T47D (cell line): ENCODE measurements at regions not wholly inside any gene's neighbourhood (a gene's known extent, or its start where the extent isn't known, plus 50 kb on each side); places are given as distances from the start of the nearest gene placed in this dataset.

Experiments used
- DNase-seq, 2 experiments: peaks; one replicate each; pipeline versions ENCODE4 v3.0.0 to v3.0.0-alpha.2; 2011 to 2012; ENCODE audit warnings: low read depth in 1 of 2, low spot score in 1 of 2
- JUND ChIP-seq: IDR thresholded peaks from 2 replicates; pipeline ENCODE4 v1.6.1; 2012; ENCODE audit warnings: low read depth
- in situ Hi-C: cut with HindIII; loops from 2 replicates; pipeline ENCODE4 v1.10.0; 2016; ENCODE audit warnings: low sequenced_read_pairs, low pct_unique_long_range_greater_than_20kb

DNA sequence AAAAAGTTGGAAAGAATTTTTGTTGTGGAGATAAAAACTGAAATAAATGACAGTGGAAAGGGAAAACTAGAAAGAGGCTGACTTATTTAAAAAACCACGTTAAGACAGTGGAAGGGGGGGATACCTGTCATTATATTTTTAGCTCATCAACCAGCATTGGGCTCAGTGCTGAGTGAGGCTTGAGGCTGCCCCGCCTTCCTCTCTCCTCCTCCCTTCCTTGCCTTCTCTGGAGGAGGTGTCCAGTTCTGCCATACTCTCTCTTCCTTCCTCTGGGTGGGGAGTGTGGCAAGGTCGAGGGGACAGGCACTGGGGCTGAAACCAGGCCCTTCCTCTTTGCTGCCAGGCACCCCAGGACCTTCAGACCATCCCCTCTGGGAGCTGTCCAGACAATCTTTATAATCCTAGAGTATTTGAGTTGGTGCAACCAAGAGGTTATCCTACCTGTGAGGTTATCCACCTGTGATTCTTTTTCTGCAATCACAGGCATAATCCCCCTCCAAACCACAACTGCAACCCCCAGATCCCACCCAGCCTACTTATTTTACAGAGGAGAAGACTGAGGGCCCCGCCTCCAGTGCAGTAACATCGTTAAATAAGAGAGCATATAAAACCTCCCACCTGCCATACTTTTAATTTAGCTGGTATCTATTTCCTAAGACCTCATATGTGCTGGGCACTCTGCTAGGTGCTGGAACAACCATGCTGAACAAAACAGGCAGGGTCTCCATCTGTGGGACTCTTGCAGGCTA, 578.5 kb downstream of the BUD13 start:
- no peak for DNase-seq
- in situ Hi-C loops, result no loop called here
- TF ChIP-seq JUND, result no peak

DNA sequence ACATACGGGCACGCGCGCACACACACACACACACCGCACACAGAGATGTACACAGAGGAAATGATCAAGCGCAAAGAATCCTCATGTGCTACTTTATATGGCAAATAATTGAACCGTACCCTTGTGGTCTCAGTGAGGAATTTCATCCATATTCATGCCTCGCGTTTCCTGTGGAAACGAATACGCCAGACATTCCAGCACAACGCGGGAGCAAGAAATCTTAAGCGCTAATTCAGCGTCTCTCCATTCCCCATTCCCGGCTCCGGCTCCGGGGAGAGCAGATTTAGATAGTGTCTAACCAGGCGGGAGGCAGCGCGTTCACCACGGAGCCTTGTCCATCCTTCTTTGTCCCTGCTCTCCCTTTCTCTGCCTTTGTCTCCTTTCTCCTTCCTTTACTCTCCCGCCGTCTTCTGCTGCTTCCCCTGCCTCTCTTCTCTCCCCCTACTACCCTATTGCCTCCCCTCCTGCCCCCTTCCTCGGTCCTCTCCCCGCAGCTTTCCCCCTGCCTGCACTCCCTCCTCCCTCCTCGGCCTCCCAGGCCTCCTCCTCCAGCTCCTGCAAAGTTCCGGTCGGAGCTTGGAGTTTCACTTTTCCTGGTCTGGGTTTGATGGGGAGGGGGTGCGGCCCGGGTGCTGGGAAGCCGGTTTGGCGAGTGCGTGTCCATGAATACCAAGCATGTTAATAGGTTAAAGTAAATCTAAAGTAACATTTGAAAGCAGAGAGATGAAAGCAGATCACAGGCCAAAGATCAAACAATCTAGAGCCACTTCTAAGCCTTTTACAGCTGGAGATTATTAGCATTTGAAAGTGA, 579.3 kb downstream of the BUD13 start:
- no peak for TF ChIP-seq JUND
- in situ Hi-C loops, result no loop called here
- peak; percentile 38 to 75 for DNase-seq

DNA sequence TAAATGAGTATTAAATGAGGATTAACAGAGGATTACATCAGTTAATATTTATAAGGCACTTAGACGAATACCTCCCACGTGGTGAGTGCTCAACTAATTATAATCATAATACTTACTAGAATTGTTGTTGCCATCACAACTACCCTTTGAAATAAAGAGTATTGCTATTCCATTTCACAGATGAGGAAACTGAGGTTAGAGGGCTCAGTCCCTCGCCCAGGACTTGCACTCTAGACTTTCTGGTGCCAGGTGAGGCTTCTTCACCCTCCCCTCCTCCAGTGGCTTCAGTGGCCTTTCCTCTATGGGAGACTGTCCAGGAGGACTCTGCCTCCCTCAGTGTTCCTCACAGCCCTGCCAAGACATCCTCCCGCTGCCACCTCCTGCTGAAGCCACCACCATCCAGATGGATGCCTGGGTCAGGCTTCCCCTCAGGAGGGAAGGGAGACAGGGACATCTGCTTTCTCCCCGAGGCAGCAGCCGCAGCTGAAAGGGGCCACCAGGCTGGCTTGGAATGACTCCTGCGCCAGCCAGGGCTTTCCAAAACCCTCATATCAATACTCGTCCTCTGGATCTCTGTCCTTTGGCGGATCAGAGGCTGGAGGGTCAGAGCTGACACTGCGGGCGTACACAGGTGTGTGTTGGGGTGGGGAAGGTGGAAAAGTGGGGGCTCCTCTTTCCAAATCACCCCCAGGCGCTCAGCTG, 580.1 kb downstream of the BUD13 start:
- TF ChIP-seq JUND, result no peak
- no peak for DNase-seq
- in situ Hi-C loops, result no loop called here

DNA sequence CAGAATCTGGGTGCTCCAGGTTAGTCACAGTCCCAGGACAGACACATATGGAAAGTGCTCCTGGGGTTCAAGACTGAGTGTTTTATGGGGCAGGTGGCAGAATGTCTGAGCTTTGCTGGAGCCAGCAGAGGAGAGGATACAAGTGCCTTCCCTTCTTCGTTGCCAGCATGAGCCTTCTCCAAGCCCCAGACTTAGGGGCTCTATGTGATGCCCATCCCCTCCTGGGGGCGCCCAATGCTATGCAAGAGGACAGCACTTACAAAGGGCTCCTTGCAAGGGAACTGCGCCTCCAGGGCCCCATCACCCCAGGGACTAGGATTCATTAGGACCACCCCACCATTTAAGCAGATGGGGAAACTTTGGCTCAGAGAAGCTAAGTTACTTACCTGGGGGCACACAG, 581.9 kb downstream of the BUD13 start:
- no peak for TF ChIP-seq JUND

DNA sequence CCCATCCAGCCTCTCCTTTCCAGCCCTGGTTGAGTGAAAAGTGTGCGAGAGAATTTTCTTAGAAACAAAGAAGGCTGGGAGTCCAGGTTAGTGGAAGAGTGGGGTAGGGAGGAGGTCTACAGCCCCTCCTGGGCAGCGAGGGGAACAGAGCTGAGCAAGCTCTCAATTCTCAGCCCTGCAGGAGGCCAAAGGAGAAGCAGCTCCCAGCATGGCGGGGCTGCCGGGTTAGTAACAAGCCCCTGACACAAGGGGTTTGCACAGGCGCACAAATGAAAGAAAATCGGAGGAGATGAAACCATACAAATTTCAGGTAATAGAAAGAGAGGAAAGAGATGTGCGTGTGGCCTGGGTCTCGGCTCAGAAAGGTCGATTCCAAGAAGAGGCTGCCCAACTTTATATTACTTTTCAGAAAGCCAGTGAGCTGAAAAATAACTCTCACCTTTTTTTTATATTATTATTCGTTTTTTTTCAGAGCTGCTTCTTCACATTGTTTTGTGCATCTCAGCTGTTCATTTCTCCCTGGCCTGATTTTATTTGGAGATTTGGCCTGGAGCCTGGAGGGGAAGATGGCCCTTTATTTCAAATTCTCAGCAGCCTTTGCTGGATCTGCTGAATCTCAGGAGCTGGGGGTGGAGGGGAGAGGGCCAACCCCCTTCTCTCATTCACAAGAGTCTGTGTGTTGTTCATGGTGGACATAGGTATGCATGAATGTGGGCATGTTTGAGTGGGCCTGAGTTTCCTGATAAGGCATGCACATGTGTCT, 583.2 kb downstream of the BUD13 start:
- no peak for DNase-seq
- in situ Hi-C loops, result no loop called here
- TF ChIP-seq JUND, result no peak

More for the DNA sequence above, 581.9 kb downstream of the BUD13 start:
- in situ Hi-C loops, result no loop called here
- no peak for DNase-seq

DNA sequence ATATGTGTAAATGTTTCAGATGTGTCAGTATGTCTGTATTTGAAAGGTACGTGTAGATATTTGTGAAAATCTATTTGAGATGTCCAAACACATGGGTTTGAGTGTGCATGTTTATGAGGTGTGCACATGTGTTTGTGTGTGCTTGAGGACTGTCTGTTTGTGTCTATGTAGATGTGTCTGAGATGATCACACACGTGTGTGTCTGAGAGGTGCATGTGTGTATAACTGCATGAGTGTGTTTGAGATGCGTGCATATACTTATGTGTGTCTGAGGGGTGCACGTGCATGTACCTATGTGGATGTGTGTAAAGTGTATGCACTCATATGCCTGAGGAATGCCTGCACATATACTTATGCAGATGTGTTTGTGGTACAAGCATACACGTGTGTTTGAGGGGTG, 584.4 kb downstream of the BUD13 start:
- in situ Hi-C loops, result no loop called here
- no peak for TF ChIP-seq JUND
- no peak for DNase-seq

DNA sequence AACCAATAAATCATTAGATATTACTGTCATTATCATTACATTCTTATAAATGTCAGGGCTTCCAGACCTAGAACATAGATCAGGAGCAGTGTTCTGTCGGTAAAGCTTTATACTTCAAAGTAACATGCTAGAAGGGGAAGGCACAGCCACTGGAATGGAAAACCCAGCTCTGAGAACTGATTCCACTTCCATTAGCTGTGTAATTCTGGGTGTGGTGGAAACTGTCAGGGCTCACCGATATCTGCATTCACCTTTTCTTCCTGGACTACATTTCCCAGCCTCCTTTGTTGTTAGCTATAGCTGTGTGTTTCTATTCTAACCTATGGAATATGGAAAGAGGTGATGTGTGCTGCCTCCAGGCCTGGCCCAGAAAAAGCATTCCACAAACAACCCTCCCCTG, 585.8 kb downstream of the BUD13 start:
- TF ChIP-seq JUND, result no peak
- DNase-seq, result no peak
- in situ Hi-C loops, result no loop called here

DNA sequence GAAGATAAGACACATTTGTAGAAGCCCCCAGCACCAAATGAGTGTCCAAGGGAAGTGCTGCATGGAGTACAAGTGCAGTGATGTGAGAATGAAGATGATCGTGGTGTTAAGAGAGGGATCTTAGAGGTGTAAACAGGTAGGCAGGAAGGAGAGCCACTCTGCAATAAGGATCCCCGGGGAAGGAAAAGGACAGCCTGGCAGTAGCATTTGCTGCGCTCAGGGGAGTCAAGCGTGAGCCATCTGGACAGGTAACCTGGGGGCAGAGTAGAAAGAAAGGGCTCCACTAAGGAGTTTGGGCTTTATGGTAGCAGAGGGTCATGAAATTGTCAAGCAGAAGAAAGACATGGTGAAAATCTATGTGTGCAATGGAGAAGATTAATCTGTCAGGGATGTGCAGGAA, 587.2 kb downstream of the BUD13 start:
- no peak for DNase-seq
- no peak for TF ChIP-seq JUND
- in situ Hi-C loops, result no loop called here

DNA sequence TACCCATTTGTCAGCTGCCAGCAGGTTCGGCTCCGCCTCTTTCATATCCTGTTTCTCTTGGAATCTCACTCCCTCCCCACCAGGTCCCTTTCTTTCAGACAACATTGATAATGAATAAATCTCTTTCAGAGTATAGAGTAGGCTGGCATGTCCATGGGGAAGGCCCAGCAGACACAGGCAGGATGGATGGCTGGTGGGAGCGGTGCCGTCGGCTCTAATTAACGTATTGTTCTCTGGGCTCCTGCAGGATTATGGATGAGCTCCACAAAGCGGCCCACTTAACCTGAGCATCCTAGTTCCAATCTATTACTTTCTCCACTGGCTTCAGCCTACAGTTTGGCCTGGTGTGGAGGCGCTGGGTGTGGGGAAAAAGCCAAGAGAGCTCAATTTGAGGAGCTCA, 588.0 kb downstream of the BUD13 start:
- TF ChIP-seq JUND, result no peak
- in situ Hi-C loops, result no loop called here
- DNase-seq, result no peak

DNA sequence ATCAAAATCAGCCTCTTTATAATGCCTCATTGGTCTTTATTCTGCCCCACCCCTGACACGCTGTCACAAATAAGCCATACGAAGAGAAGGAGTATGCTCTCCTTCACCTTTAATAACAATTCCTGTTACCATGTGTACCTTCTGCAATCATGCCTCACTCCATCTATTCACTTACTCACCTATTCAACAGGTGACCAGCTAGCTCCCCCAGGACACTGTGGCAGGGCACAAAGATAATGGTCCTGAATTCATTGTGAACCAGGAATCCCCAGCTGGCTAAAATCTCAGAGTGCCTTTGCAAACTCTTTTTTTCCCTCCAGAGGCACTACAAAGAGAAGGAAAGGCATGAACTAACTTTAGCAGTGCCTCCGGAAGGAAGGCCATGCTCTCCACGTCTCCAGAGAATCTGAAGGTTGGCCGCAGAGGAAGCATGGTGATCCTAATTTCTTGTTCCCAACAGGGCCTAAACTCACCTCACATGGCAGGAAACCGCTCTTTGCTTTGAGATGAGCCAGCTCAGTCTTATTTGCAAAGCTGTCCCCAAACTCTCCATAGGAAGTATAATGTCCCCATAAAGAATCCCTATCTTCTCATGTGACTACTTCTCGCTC, 590.3 kb downstream of the BUD13 start:
- no peak for DNase-seq
- no peak for TF ChIP-seq JUND
- in situ Hi-C loops, result no loop called here

DNA sequence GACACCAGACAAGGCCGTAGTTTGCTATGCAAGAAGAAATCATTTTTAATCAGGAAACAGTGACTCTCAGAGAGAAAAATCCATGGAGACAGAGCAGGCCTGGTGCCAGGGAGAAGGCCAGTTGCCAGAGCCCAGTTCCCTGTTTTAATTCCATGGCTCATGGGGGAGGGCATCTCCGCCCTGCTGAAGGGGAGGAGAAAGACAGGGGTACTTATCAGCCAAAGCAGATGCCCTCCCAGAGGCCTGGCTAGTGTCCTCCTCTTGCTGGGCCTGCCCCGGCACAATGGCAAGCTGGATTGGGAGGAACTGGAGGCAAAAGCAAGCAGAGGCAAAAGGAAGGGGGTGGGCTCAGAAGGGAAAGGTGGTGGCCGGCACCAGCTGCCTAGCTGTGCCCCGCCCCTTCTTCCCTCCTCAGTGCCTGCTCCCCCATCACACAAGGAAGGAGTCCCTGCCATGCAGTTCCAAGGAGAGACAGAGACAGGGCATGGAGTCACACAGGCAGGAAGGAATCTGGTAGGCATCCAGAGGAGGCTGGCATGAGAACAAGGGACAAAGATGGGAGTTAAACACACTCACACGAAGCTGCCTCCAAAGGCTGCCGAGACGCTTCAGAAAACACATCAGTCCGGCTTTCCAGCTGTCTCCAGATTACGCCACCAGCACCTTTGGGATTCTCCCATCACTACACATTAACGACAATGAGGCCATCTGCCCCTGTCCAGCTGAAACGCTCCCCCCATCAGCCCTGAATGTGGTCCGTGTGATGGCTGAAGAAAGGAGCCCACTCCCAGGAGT, 591.8 kb downstream of the BUD13 start:
- TF ChIP-seq JUND, result no peak
- in situ Hi-C loops, result no loop called here
- DNase-seq, result no peak
